AG09319 (cell line): ENCODE measurements at regions not wholly inside any gene's neighbourhood (a gene's known extent, or its start where the extent isn't known, plus 50 kb on each side); places are given as distances from the start of the nearest gene placed in this dataset.
"Not testable (repeated sequence)": the region's sequence is repeated elsewhere in the genome, so short reads cannot be mapped to it uniquely, and the experiment has no call there.

Experiments used
- DNase-seq: peaks from one replicate; pipeline ENCODE4 v3.0.0-alpha.2; 2010; ENCODE audit warnings: low read depth; ENCODE audit errors: extremely low read depth
- CTCF ChIP-seq: IDR thresholded peaks from 2 replicates; pipeline ENCODE4 v1.5.1; 2011; ENCODE audit warnings: low read depth, mild to moderate bottlenecking, inconsistent platforms, low read length, moderate library complexity

- no peak for DNase-seq
Measured at GRCh38 chr22:25281675-25282345, 62.4 kb downstream of the CRYBB2 start.

DNA sequence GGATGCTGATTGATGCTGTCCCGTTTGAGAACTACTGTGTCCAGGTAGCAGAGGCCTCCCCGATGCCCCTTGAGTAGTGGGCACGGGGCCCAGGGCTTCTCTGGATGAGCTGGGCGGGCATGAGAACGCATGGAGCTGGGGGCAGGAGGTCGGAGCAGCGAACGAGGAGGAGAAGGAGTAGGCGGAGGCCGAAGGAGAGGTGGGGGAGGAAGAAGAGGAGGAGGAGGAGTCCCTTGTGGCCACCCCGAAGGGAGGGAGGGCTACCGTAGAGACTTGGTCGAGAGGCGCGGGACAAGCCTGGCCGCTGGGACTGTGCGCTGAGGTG, 62.9 kb downstream of the CRYBB2 start:
- DNase-seq: no peak
- no peak for TF ChIP-seq CTCF

More at GRCh38 chr22:25281675-25282345, 62.4 kb downstream of the CRYBB2 start:
- TF ChIP-seq CTCF: no peak

- no peak for TF ChIP-seq CTCF
- no peak for DNase-seq
Measured at GRCh38 chr22:25282671-25283561, 63.5 kb downstream of the CRYBB2 start.

DNA sequence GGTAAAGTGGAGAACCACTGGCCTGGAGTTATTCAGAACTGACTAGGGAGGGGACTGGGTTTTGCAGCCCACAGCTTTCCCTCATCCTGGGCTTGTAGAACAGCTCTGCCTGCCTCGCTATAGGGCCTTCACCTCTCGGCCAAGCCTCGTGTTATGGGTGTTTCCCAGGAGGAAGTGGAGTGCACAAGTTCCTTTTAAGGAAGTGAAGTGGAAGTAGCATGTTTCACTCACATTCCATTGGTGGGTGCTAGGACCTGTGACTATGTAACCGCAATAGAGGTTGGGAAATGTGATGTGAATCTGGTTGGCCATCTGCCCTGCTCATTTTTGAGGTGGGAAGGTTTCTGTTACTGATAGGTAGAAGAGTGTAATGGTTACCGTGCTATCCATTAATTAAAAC, 69.0 kb downstream of the CRYBB2 start:
- DNase-seq: not testable (repeated sequence)

DNA sequence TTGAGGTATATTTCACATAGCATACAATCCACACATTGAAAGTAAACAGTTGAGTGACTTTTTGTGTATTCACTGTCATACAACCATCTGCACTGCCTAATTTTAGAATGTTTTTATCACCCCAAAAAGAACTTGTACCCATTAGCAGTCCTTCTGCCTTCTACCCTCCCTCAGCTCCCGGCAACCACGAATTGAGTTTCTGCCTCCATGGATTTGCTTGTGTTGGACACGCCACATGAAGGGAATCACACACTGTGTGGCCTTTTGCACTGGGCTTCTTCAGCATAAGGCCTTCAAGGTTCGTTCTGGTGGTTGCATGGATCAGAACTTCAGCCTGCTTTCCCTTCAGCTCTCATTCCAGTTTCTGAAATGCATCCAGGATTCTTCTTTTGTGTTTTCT, 82.5 kb downstream of the CRYBB2 start:
- DNase-seq: not testable (repeated sequence)

GRCh38 chr22:25309586-25309985, 90.1 kb downstream of the CRYBB2 start:
- DNase-seq: not testable (repeated sequence)

DNA sequence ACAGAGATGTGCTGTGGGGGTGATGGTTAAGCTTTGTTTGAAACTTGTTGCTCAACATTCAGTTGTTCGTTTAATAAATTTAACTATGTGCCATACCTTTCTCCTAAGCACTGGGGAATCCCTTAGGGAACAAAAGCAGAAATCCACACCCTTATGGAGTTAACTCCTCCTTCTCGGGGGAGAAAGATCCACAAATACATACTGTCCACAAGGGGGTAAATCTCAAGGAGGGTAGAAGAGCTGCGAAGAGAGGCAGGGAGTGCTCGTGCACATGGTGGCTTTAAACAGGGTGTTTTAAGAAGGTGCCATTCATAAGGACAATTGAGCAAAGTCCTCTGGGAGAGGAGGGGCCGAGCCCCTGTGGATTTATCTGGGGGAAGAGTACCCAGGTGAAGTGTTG, 92.5 kb downstream of the CRYBB2 start:
- DNase-seq: not testable (repeated sequence)

- no peak for DNase-seq
- TF ChIP-seq CTCF: no peak
Measured at GRCh38 chr22:25318081-25318823, 98.8 kb downstream of the CRYBB2 start.

GRCh38 chr22:25327018-25327755, 107.7 kb downstream of the CRYBB2 start:
- TF ChIP-seq CTCF: no peak
- no peak for DNase-seq
